ENCODE measurements at regions not wholly inside any gene's neighbourhood (a gene's known extent, or its start where the extent isn't known, plus 50 kb on each side); places are given as distances from the start of the nearest gene placed in this dataset.

DNA sequence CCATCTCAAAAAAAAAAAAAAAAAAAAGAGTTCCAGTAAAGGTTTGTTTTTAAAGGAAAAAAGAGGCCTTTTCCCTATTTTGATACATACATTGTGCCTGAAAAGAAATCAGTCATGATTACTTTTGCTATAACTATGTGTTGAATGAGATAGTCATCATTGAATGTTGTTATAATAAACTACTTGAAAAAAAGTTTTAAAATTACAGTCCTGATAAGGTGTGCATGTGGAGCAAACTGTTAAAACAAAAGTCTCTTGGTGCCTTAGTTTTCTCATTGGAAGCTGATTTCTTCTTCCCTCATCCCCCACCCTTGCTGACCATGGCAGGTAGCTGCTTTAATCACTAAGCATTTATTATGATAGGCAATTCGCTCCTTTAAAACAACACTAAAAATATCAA, 172.3 kb upstream of the TBCA start:
- DNase-seq (ENCODE audit: low spot score) = no peak

DNA sequence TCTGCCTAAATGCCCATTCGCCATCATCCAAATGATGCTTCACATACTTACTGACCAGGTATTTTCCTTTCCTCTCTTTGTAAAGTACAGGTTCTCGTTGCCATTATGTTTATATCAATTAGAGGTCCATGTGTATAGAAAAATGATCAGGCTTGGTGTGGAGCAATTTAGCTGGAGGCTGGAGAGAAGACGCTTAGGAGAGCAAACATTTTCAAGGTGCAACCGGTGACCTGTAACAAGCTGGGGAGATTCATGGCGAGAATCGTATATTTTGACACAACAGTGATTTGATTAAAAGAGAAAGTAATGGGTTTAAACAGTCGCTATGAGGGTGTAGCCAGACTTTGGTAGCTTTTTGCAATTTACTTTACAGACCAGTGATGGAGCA, 170.9 kb upstream of the TBCA start:
- DNase-seq (ENCODE audit: low spot score) = no peak

DNA sequence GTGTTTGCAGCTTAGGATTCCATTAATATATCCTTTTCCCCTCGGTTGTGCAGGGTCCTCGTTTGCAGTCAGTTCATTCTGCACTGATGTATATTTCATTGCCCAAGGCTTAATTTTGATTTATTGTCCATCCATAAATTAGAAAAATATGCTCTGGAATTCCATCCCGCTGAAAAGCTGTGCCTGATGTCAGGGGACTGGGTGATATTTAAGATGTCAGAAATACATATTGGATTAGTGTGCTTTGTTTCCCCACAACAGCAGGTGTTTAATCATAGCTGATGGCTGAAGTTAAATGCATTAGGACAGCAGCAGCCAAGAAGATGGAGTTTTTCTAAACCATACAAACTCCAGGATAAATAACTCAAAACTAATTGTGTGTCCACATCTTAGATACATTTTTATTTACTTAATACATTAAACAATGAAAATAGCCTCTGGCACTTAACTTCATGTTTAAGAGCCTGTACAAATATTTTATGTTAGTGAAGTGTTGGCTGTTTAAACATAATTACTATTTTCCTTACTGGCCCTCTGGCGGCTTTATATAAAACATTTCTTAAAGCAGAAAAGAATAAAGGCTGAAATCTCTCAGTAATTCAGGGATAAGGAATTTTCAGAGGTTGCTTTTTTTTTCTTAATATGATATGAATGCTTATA, 170.4 kb upstream of the TBCA start:
- no peak for DNase-seq (ENCODE audit: low spot score)

DNA sequence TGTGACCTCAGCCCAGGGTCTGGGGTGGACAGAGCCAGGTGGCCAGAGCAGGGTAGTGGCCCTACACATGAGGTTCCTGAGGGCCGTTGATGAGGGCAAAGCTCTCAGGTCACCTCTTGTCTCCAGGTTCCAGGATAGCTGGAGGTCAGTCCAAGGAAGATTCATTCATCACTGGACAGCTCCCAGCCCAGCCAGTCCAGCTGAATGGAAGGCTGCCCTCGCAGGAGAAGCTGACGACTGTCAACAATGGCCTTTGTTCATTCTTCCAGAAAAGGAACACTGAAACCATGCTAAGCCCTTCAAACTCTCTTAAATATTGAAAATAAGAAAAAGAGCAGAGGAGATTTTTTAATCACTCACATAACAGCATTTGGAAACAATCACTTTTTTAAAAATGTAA, 169.7 kb upstream of the TBCA start:
- DNase-seq (ENCODE audit: low spot score) = no peak

DNA sequence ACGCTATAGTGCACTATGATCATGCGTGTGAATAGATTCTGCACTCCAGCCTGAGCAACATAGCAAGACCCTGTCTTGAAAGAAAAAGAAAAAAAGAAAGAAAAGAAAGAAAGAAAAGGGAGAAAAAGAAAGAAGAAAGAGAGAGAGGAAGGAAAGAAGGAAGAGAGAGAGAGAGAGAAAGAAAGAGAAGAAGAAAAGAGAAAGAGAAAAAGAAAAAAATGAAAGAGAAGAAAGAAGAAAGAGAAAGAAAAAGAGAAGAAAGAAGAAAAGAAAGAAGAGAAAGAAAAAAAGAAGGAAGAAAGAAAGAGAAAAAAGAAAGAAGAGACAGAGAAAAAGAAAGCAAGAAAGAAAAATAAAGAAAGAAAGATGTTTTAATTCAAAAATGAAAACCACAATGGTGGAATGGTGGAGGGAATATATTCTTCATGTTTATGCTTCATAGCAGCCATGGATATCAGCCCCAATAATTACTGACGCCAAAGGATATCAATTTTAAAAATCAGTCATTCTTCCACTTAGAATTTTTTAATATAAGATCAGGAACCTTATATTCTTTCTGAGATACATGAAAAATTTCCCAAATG, 168.7 kb upstream of the TBCA start:
- no peak for DNase-seq (ENCODE audit: low spot score)

DNA sequence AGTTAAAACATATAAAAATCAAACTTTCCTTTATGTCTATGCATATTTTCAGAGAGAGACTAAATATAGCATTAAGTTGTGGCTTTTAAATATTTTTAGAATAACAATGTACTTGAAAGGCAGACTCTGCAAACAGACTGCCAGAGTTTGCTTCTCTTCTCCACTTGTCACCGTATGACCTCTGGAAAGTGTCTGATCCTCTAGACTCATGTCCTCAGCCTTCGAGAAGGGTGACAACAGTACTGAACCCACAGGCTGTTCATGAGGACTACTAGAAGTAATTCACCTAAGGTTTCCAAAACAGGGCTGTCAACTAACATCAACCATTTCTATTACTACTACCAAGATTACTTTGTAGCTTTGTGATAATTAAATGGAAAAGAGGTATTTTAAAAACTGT, 167.7 kb upstream of the TBCA start:
- no peak for DNase-seq (ENCODE audit: low spot score)

DNA sequence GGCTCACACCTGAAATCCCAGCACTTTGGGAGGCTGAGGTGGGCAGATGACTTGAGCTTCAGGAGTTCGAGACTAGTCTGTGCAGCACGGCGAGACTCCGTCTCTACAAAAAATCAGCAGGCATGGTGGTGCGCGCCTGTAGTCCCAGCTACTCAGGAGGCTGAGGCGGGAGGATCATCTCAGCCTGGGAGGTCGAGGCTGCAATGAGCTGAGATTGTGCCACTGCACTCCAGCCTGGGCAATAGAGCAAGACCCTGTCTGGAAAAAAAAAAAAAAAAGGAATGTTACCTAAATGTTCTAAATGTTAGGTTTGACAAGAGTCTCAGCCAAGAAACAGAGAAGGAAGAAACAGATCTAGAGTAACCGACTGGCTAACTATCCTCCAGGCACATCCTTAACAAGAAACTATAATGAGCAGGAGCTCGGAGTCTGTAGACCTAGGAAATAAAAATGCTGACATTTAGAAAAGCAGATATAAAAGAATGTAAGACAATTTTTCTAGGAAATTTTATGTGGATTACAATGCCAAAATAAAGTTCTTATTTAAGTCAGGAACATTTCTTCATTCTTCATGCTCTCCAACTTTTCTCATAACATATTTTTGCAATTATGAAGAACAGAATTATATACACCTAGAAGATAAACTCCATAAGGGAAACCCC, 166.6 kb upstream of the TBCA start:
- no peak for DNase-seq (ENCODE audit: low spot score)

DNA sequence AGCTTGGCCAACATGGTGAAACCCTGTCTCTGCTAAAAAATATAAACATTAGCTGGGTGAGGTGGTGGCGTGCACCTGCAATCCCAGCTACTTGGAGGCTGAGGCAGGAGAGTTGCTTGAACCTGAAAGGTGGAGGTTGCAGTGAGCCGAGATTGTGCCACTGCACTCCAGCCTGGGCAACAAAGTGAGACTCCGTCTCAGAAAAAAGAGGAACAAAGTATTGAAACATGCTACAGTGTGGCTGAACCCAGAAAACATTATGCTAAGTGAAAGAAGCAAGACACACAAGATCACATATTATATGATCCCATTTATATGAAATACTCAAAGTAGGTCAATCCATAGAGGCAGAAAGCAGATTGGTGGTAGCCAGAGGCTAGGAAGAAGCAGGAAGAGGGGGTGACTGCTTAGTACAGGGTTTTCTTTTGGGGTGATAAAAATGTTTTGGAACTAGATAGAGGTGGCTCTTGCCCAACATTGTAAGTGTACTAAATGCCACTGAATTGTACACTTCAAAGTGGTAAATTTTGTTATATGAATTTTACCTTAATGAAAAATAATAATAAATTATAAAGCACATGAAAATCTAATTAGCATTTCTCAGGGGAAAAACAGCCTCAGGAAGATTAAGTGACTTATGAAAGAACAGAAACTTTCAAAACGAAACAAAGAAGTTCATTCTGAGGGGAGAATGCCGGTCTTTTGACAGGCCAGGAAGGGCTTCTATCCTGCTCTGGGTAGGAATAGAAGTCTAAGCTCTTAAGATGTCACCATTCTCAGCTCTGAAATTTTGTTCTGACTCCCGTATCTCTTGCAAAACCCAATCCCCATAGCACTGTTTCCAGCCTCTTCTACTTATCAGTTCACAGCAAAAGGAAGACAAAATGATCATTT, 161.1 kb upstream of the TBCA start:
- no peak for DNase-seq (ENCODE audit: low spot score)

DNA sequence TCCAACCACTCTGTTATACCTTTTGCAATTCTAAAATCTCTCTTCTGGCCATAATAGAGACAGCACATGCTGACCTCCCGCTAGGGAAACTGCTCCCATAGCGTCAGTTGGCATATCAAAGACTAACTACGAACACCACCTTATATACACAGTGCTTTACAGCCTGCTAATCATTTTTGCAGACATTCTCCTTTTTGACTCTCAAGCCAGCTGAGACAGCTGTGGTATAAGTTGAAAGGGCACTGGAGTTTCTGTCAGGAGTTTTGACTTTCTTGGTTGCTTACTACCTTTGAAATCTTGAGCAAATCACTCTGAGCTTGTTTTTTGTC, 160.2 kb upstream of the TBCA start:
- DNase-seq (ENCODE audit: low spot score) = no peak

DNA sequence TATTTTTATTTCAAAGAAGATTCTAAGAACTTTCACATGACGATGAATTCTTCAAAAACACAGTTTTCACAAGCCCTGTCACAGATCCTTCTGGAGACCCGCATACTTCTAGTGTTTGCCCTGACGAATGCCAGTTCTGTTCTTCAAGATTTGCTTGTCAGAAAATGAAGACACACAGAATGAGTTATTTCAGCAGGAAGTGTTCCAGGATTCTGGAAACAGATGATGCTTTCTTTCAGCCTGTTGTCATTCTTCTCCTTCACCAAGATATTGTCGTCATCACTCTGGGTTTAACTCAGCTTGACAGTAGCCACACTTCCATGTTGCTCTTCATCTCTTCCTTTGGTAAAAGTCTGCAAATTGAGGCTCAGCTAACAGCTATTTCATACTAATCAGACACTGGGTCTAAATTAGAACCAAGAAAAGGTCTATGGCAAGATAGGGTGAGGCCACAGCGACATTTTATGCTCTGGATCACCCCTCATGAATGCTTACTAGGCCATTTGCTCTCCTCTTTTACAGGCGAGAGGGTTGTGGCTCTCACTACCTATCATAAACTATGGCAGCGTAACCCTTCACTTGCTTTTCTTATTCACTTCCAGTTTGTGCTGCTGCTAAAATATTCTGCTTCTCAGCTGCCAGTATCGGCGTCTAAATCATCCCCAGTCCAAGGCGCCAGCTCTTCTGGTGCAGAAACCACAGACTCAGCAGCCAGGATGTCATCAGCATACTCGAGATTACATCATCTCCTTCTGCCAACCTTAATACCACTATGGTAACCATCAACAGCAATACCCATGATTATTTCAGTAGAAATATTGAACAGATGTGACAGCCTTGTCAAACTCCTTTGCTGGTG, 159.6 kb upstream of the TBCA start:
- no peak for DNase-seq (ENCODE audit: low spot score)

DNA sequence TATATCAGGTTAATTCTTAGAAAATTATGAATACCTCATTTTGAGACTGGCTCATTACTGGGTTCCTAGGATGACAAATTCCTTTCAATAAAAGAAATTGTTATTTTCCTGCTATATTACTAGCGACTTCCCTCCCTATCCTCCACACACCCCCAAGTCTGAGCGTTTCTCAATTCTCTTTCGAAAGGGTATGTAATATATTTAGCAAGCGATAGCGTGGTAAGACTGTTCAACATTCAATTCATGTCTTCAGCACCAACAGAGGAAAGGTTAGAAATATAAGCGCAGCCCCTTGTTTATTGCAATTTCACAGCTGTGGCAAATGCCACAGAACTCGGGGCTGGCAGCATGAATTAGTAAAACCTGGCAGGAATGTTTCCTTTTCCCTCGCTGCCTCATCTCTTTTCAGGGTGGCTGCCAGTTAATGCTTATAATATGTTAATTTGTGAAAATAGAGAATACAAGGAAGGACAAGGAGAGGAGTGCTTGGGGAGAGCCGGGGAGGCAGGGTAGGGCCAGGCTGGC, 152.7 kb upstream of the TBCA start:
- DNase-seq (ENCODE audit: low spot score) = no peak

DNA sequence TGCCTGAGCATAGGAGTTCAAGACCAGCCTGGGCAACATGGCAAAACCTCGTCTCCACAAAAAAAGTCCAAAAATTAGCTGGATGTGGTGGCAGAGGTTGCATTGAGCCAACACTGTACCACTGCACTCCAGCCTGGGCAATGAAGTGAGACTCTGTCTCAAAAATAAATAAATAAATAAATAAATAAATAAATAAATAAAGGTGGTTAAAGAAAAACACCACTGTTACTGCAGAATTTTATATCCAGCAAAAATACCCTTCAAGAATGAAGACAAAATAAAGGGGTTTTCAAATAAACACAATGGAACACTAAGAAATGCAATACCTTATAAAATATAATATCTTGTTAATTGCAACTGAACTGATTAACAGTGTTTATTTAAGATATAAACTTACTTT, 150.2 kb upstream of the TBCA start:
- DNase-seq (ENCODE audit: low spot score) = no peak

DNA sequence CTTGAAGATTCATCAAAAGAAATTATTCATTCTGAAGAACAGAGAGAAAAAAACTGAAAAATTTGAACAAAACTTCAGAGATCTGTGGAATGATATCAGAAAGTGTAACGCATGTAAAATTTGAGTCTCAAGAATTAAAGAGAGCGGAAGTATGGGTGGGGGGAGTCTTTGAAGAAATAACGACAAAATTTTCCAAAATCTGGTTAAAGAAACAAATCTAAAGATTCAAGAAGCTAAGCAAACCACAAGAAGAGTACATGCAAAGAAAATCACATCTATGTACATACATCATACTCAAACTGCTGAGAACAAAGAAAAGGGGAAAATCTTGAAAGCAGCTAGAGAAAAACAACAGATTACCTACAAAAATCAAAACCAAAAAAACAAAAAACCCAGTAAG, 149.4 kb upstream of the TBCA start:
- DNase-seq (ENCODE audit: low spot score) = no peak

DNA sequence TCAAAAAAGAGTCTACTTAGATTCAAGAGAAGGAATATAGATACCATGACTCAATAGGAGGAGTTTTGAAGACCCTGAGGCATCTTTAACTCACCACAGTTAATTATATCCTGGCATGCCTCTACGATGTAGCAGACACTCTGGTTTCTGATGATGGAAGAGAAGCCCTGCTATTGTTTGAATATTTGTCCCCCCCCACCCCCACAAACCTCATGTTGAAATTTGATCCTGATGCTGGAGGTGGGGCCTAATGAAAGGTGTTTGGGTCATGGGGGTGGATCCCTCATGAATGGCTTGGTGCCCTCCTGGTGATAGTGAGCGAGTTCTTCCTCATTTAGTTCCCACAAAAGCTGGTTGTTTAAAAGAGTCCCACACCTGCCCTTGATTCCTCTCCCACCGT, 147.9 kb upstream of the TBCA start:
- no peak for DNase-seq (ENCODE audit: low spot score)

DNA sequence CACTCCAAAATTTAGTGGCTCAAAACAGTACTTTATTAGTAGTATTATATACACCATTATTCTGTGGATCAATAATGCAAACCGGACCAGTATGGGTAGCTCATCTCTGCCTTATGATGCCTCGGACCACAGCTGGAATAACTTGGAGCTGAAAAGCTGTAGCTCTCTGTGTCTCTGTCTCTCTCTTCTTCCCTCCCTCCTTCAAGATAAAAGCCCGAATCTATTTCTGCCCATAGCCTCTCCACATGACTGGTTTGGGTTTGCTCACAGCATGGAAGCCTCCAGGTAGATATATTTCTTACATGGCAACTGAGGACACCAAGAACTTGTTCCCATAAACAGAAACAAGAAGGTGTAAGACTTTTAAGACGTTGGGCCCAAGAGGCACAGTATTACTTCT, 147.5 kb upstream of the TBCA start:
- DNase-seq (ENCODE audit: low spot score) = no peak

DNA sequence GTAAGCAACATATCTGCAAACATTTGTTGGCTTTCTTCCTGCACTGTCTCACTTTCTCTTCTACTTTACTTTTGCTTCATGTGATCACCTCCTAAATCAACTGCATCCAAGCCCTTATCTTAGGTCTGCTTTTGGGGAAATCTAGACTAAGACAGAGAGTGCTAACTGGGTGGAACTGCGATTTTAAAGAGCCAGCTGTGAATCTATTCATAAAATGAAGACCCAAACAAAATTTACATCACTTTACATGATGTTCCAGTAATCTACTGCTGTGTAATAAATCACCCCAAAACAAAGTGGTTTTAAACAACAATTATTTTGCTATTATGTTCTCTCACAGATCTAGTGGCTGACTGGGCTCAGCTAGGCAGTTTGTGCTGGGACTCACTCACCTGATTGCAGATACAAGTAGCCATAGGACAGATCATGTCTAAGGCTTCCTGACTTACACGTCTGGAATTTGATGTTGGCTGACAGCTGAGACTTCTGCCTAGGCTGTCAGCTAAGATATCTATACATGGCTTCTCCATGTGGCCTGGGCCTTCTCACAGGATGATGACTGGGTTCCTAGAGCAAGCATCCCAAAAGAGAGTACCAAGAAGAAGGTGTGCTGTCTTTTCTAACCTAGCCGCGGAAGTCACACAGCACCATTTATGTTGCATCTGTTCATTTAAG, 145.1 kb upstream of the TBCA start:
- no peak for DNase-seq (ENCODE audit: low spot score)

DNA sequence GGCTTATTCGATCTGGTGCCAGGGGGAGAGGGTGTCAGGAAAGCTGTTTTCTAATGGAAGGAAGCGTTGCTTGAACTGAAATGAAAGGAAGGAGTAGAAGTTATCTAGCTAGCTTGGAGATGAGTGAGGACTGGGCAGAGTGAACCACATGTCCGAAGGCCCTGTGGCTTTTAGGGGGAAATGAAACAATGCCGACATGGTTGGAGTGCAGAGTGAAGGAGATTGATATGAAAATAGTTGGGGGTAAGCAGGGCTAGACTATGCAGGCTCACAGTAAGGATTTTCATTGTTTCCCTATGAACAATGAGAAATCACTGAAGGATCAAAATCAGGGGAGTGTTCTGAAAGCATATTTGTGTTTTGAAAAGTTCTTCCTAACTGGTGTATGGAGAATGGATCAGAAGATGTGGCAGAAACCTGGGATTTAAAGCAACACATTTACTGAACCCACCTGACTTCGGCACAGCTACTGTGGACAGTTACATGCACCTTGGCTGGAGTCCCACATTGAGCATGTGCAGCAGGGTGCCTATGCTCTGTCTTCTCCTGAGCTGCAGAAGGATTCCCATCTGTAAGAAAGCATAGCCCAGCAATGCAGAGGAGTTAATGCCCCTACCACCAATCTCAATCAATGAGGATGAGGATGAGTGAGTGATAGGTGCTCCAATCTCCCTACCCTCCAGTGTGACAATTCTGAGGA, 144.4 kb upstream of the TBCA start:
- DNase-seq (ENCODE audit: low spot score) = no peak

DNA sequence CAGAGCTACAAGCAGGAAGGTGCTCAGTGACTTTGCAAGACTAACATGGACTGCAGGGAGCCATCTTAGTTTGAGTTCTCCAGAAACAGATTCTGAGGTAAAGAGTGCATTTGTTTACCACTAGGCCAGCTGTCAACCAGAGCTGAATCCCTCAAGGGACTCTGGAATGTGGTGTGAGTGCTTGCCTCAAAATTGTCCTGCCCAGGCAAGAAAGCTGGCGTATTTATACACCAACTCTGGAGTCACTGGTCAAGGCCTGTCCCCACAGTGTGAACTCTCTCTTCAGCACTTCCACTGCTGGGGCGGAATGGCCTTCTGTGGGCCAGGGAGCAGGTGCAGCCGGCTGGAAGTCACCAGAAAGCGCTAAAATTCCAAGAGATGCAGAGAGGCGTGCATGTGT, 139.2 kb upstream of the TBCA start:
- no peak for DNase-seq (ENCODE audit: low spot score)

DNA sequence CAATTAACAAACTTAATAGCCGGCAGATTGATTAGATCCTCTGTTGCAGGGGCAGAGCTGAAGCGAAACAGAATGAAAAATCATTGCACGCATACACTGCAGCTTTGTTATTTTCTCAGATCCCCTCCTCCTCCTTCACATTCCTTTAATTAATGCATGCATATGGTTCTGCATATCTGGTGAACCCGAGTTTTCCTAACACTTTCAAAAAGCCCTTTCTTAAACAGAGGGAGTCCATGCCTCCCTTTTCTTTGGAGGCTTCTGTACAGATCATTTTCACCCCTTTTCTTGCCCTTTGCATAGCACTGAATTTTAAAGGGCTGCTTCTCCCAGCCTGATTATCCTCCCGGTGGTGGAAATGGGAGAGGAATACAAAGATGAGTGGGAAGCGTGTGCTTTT, 136.6 kb upstream of the TBCA start:
- no peak for DNase-seq (ENCODE audit: low spot score)

DNA sequence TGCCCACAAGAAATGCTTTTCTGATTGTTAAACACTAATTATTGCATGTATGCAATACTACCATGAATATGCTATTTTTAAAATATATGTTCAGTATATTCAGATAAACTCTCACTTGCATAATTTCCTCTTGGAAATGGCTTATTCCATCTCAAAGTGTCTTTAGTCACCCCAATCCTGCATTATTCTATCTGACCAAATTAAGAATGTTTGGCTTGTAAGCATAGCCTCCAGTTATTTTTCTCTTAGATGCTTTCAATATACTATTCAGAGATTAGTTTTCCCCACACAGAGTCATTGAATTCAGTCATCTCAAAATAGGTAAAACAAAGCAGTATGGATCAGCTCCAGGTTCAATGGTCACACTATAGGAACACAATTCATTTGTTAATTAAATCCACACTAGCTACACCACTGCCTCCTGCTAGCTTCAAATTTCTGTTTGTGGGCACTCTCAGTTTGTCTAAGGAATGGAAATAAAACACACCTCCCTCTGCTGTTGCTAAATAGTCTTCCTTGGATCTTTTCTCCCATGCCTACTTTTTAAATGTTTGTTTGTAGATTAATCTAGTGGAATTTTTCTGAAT, 134.6 kb upstream of the TBCA start:
- no peak for DNase-seq (ENCODE audit: low spot score)

Data from hepatic stellate cell (primary cell).